ENCODE measurements at regions not wholly inside any gene's neighbourhood (a gene's known extent, or its start where the extent isn't known, plus 50 kb on each side); places are given as distances from the start of the nearest gene placed in this dataset.

- H3K9ac ChIP-seq (ENCODE audit: low read length), result no peak overlapping the region
- H2AFZ ChIP-seq (ENCODE audit: insufficient read depth, low read length, poor library complexity), result no peak overlapping the region
- H3K79me1 ChIP-seq (ENCODE audit: low read length), result no peaks in the 10 kb centered on the region
- no peak overlapping the region for H4K12ac ChIP-seq (ENCODE audit: low read depth, low read length)
- no peaks in the 10 kb centered on the region for H3K79me2 ChIP-seq (ENCODE audit: control insufficient read depth, insufficient read depth, low read length, poor library complexity)
- H4K91ac ChIP-seq (ENCODE audit: low read depth, low read length), result no peak overlapping the region
- H3K27ac ChIP-seq (ENCODE audit: low read depth, low read length), result no peak overlapping the region
- no peak overlapping the region for H3K14ac ChIP-seq (ENCODE audit: low read length)
- no peak overlapping the region for H3K23ac ChIP-seq (ENCODE audit: low read length)
- H3K27me3 ChIP-seq (ENCODE audit: insufficient read depth, low read length), result no peaks in the 10 kb centered on the region
- H2BK5ac ChIP-seq (ENCODE audit: low read depth, low read length, poor library complexity), result no peak overlapping the region
- no peak overlapping the region for H4K8ac ChIP-seq (ENCODE audit: low read depth, low read length)
- H3K4me1 ChIP-seq (ENCODE audit: control insufficient read depth in 1 of 2, insufficient read depth in 2 of 2, low read length in 2 of 2), result peaks cover 0 to 2% of the 10 kb centered on the region in 2 experiments
- WGBS (ENCODE audit: extremely low coverage, insufficient coverage, insufficient read length), result no CpG with 5 or more reads among the region's 8 CpGs
- H3K4me3 ChIP-seq (ENCODE audit: low read depth, low read length), result no peak overlapping the region
- H3K4ac ChIP-seq (ENCODE audit: low read depth, low read length), result no peak overlapping the region
- H3K36me3 ChIP-seq (ENCODE audit: control insufficient read depth in 1 of 2, insufficient read depth in 2 of 2, low read length in 2 of 2), result no peaks in the 10 kb centered on the region
- H2BK120ac ChIP-seq (ENCODE audit: insufficient read depth, low read length, poor library complexity), result no peak overlapping the region
- H3K18ac ChIP-seq (ENCODE audit: low read length), result no peak overlapping the region
- H3K4me2 ChIP-seq (ENCODE audit: low read length), result no peak overlapping the region
- DNase-seq, result no peak
- no peak overlapping the region for H2AK5ac ChIP-seq (ENCODE audit: low read length)
- H2BK12ac ChIP-seq (ENCODE audit: low read length), result no peak overlapping the region
- no peaks in the 10 kb centered on the region for H3K9me3 ChIP-seq (ENCODE audit: insufficient read depth, low read depth, low read length)
These were observed 254.3 kb upstream of the AGA start for GRCh38 chr4:177696438-177696966.

GRCh38 chr4:177699365-177700213, 257.4 kb upstream of the AGA start:
- no peak overlapping the region for H2AK5ac ChIP-seq (ENCODE audit: low read length)
- H3K79me1 ChIP-seq (ENCODE audit: low read length), result no peaks in the 10 kb centered on the region
- no peak overlapping the region for H2AFZ ChIP-seq (ENCODE audit: insufficient read depth, low read length, poor library complexity)
- no peak overlapping the region for H3K18ac ChIP-seq (ENCODE audit: low read length)
- DNase-seq, result no peak
- WGBS (ENCODE audit: extremely low coverage, insufficient coverage, insufficient read length), result no CpG with 5 or more reads among the region's 5 CpGs
- no peak overlapping the region for H4K8ac ChIP-seq (ENCODE audit: low read depth, low read length)
- no peak overlapping the region for H3K23ac ChIP-seq (ENCODE audit: low read length)
- peaks cover 0 to 2% of the 10 kb centered on the region in 2 experiments for H3K4me1 ChIP-seq (ENCODE audit: control insufficient read depth in 1 of 2, insufficient read depth in 2 of 2, low read length in 2 of 2)
- no peak overlapping the region for H3K14ac ChIP-seq (ENCODE audit: low read length)
- no peaks in the 10 kb centered on the region for H3K79me2 ChIP-seq (ENCODE audit: control insufficient read depth, insufficient read depth, low read length, poor library complexity)
- H2BK120ac ChIP-seq (ENCODE audit: insufficient read depth, low read length, poor library complexity), result no peak overlapping the region
- no peak overlapping the region for H3K27ac ChIP-seq (ENCODE audit: low read depth, low read length)
- H3K4ac ChIP-seq (ENCODE audit: low read depth, low read length), result no peak overlapping the region
- no peak overlapping the region for H3K4me3 ChIP-seq (ENCODE audit: low read depth, low read length)
- H3K36me3 ChIP-seq (ENCODE audit: control insufficient read depth in 1 of 2, insufficient read depth in 2 of 2, low read length in 2 of 2), result no peaks in the 10 kb centered on the region
- no peak overlapping the region for H3K4me2 ChIP-seq (ENCODE audit: low read length)
- H4K12ac ChIP-seq (ENCODE audit: low read depth, low read length), result no peak overlapping the region
- no peak overlapping the region for H2BK5ac ChIP-seq (ENCODE audit: low read depth, low read length, poor library complexity)
- H2BK12ac ChIP-seq (ENCODE audit: low read length), result no peak overlapping the region
- H3K27me3 ChIP-seq (ENCODE audit: insufficient read depth, low read length), result no peaks in the 10 kb centered on the region
- H3K9me3 ChIP-seq (ENCODE audit: insufficient read depth, low read depth, low read length), result no peaks in the 10 kb centered on the region
- H4K91ac ChIP-seq (ENCODE audit: low read depth, low read length), result no peak overlapping the region
- no peak overlapping the region for H3K9ac ChIP-seq (ENCODE audit: low read length)

- H3K36me3 ChIP-seq (ENCODE audit: control insufficient read depth in 1 of 2, insufficient read depth in 2 of 2, low read length in 2 of 2), result no peaks in the 10 kb centered on the region
- no peak overlapping the region for H4K8ac ChIP-seq (ENCODE audit: low read depth, low read length)
- no peaks in the 10 kb centered on the region for H3K4me1 ChIP-seq (ENCODE audit: control insufficient read depth in 1 of 2, insufficient read depth in 2 of 2, low read length in 2 of 2)
- no peak overlapping the region for H3K18ac ChIP-seq (ENCODE audit: low read length)
- no peak overlapping the region for H3K4me3 ChIP-seq (ENCODE audit: low read depth, low read length)
- H2AFZ ChIP-seq (ENCODE audit: insufficient read depth, low read length, poor library complexity), result no peak overlapping the region
- no peaks in the 10 kb centered on the region for H3K79me1 ChIP-seq (ENCODE audit: low read length)
- no peak overlapping the region for H3K27ac ChIP-seq (ENCODE audit: low read depth, low read length)
- H3K14ac ChIP-seq (ENCODE audit: low read length), result no peak overlapping the region
- H4K12ac ChIP-seq (ENCODE audit: low read depth, low read length), result no peak overlapping the region
- H3K4ac ChIP-seq (ENCODE audit: low read depth, low read length), result no peak overlapping the region
- H2BK12ac ChIP-seq (ENCODE audit: low read length), result no peak overlapping the region
- DNase-seq, result no peak
- H2AK5ac ChIP-seq (ENCODE audit: low read length), result no peak overlapping the region
- no CpG with 5 or more reads among the region's 2 CpGs for WGBS (ENCODE audit: extremely low coverage, insufficient coverage, insufficient read length)
- H4K91ac ChIP-seq (ENCODE audit: low read depth, low read length), result no peak overlapping the region
- H3K23ac ChIP-seq (ENCODE audit: low read length), result no peak overlapping the region
- no peaks in the 10 kb centered on the region for H3K79me2 ChIP-seq (ENCODE audit: control insufficient read depth, insufficient read depth, low read length, poor library complexity)
- no peaks in the 10 kb centered on the region for H3K9me3 ChIP-seq (ENCODE audit: insufficient read depth, low read depth, low read length)
- H2BK120ac ChIP-seq (ENCODE audit: insufficient read depth, low read length, poor library complexity), result no peak overlapping the region
- no peak overlapping the region for H3K4me2 ChIP-seq (ENCODE audit: low read length)
- no peaks in the 10 kb centered on the region for H3K27me3 ChIP-seq (ENCODE audit: insufficient read depth, low read length)
- no peak overlapping the region for H2BK5ac ChIP-seq (ENCODE audit: low read depth, low read length, poor library complexity)
- no peak overlapping the region for H3K9ac ChIP-seq (ENCODE audit: low read length)
These were observed 264.7 kb upstream of the AGA start for GRCh38 chr4:177706916-177707315.

DNA sequence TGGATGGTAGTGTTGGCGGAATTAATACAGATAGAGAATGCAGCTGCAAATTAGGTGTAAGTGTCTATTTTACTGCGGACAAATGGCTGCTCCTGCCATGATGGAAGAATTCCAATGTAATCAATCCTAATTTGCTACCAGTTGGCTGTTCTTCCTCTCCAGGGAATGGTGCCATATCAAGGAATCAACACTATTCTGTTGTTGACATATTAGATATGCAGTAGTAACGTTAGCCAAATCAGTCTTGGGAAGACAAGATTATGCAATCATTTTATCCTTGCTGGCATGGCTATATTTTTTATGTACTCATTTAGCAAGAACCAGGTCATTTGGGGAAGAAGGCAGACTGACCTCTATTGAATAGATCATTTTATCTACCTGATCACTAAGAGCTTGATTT, 271.2 kb upstream of the AGA start:
- H3K27ac ChIP-seq (ENCODE audit: low read depth, low read length), result no peak overlapping the region
- H3K4ac ChIP-seq (ENCODE audit: low read depth, low read length), result no peak overlapping the region
- no peak overlapping the region for H3K14ac ChIP-seq (ENCODE audit: low read length)
- H4K12ac ChIP-seq (ENCODE audit: low read depth, low read length), result no peak overlapping the region
- H3K9me3 ChIP-seq (ENCODE audit: insufficient read depth, low read depth, low read length), result no peaks in the 10 kb centered on the region
- no peaks in the 10 kb centered on the region for H3K36me3 ChIP-seq (ENCODE audit: control insufficient read depth in 1 of 2, insufficient read depth in 2 of 2, low read length in 2 of 2)
- H2BK12ac ChIP-seq (ENCODE audit: low read length), result no peak overlapping the region
- no peak for DNase-seq
- H3K4me1 ChIP-seq (ENCODE audit: control insufficient read depth in 1 of 2, insufficient read depth in 2 of 2, low read length in 2 of 2), result no peaks in the 10 kb centered on the region
- H3K4me3 ChIP-seq (ENCODE audit: low read depth, low read length), result no peak overlapping the region
- H4K91ac ChIP-seq (ENCODE audit: low read depth, low read length), result no peak overlapping the region
- H3K18ac ChIP-seq (ENCODE audit: low read length), result no peak overlapping the region
- no peak overlapping the region for H2AFZ ChIP-seq (ENCODE audit: insufficient read depth, low read length, poor library complexity)
- H3K27me3 ChIP-seq (ENCODE audit: insufficient read depth, low read length), result no peaks in the 10 kb centered on the region
- H3K79me2 ChIP-seq (ENCODE audit: control insufficient read depth, insufficient read depth, low read length, poor library complexity), result no peaks in the 10 kb centered on the region
- H2BK120ac ChIP-seq (ENCODE audit: insufficient read depth, low read length, poor library complexity), result no peak overlapping the region
- H3K79me1 ChIP-seq (ENCODE audit: low read length), result no peaks in the 10 kb centered on the region
- H3K9ac ChIP-seq (ENCODE audit: low read length), result no peak overlapping the region
- no peak overlapping the region for H3K4me2 ChIP-seq (ENCODE audit: low read length)
- no peak overlapping the region for H2AK5ac ChIP-seq (ENCODE audit: low read length)
- H4K8ac ChIP-seq (ENCODE audit: low read depth, low read length), result no peak overlapping the region
- no peak overlapping the region for H2BK5ac ChIP-seq (ENCODE audit: low read depth, low read length, poor library complexity)
- WGBS (ENCODE audit: extremely low coverage, insufficient coverage, insufficient read length), result 100% methylated on average over 1 of the region's 3 CpGs
- no peak overlapping the region for H3K23ac ChIP-seq (ENCODE audit: low read length)
